Choroid plexus epithelial cell (primary cell): ENCODE measurements at regions not wholly inside any gene's neighbourhood (a gene's known extent, or its start where the extent isn't known, plus 50 kb on each side); places are given as distances from the start of the nearest gene placed in this dataset.
"Not testable (repeated sequence)": the region's sequence is repeated elsewhere in the genome, so short reads cannot be mapped to it uniquely, and the experiment has no call there.

Source experiments
- DNase-seq: peaks from one replicate; pipeline ENCODE4 v3.0.0-alpha.2; 2010; ENCODE audit warnings: low read depth
- H3K4me3 ChIP-seq: 2 replicates; pipeline ENCODE4 v1.5.1; 2011; ENCODE audit warnings: low read depth, mild to moderate bottlenecking, control low read depth, low read length, moderate library complexity
- CTCF ChIP-seq: conservative IDR thresholded peaks from 2 replicates; pipeline ENCODE4 v1.5.1; 2011; ENCODE audit warnings: low read depth, mild to moderate bottlenecking, control low read depth, inconsistent platforms, low read length, moderate library complexity

- no peak for TF ChIP-seq CTCF
- no peak overlapping the region for H3K4me3 ChIP-seq
- no peak for DNase-seq
These were observed 132.3 kb downstream of the HNRNPD start for GRCh38 chr4:82241534-82241933.

- no peak for DNase-seq
- no peak overlapping the region for H3K4me3 ChIP-seq
- TF ChIP-seq CTCF: no peak
These were observed 133.4 kb downstream of the HNRNPD start for GRCh38 chr4:82240410-82240809.

- DNase-seq, H3K4me3 ChIP-seq: not testable (repeated sequence)
These were observed 136.6 kb downstream of the HNRNPD start for GRCh38 chr4:82237142-82237541.

- no peak overlapping the region for H3K4me3 ChIP-seq
- TF ChIP-seq CTCF: no peak
- DNase-seq: no peak
These were observed 138.4 kb downstream of the HNRNPD start for GRCh38 chr4:82235346-82235745.

GRCh38 chr4:82232891-82233290 is 140.9 kb downstream of the HNRNPD start:
- no peak overlapping the region for H3K4me3 ChIP-seq
- DNase-seq: no peak
- TF ChIP-seq CTCF: no peak

- DNase-seq: no peak
- no peak overlapping the region for H3K4me3 ChIP-seq
- TF ChIP-seq CTCF: no peak
These were observed 142.0 kb downstream of the HNRNPD start for GRCh38 chr4:82231806-82232205.

- no peak for DNase-seq
- TF ChIP-seq CTCF: no peak
- no peak overlapping the region for H3K4me3 ChIP-seq
These were observed 143.5 kb downstream of the HNRNPD start for GRCh38 chr4:82230306-82230705.

- no peak for TF ChIP-seq CTCF
- no peak for DNase-seq
These were observed 148.8 kb downstream of the HNRNPD start for GRCh38 chr4:82225030-82225429.

More at GRCh38 chr4:82225030-82225429, 148.8 kb downstream of the HNRNPD start:
- H3K4me3 ChIP-seq: no peak overlapping the region
